CD14-positive monocyte (primary cell): ENCODE measurements at regions not wholly inside any gene's neighbourhood (a gene's known extent, or its start where the extent isn't known, plus 50 kb on each side); places are given as distances from the start of the nearest gene placed in this dataset.

ENCODE experiments used
- DNase-seq, 3 donors: peaks; one replicate each; pipeline ENCODE4 v3.0.0-alpha.2; 2011 to 2022
- H2AFZ ChIP-seq: 2 replicates; pipeline ENCODE4 v1.6.0; 2012; ENCODE audit warnings: mild to moderate bottlenecking, low read depth, low read length, inconsistent platforms; ENCODE audit not compliant: insufficient read depth, poor library complexity, severe bottlenecking
- H3K27ac ChIP-seq, 2 donors: 1 replicate in 1 of 2; 2 replicates in 1 of 2; pipeline ENCODE4 v1.5.1; 2012 to 2013; ENCODE audit warnings: low read length in 2 of 2, control low read depth in 1 of 2, inconsistent platforms in 1 of 2, low read depth in 1 of 2, mild to moderate bottlenecking in 1 of 2
- H3K27me3 ChIP-seq, 2 donors: one replicate each; pipeline versions ENCODE4 v1.6.0 to v1.6.1; 2011 to 2013; ENCODE audit warnings: low read length in 2 of 2; ENCODE audit not compliant: control insufficient read depth in 2 of 2, insufficient read depth in 2 of 2
- H3K36me3 ChIP-seq, 2 donors: replicated peaks in 1 of 2; 1 replicate in 1 of 2; 2 replicates in 1 of 2; pipeline versions ENCODE4 v1.5.1 to v1.6.1; 2012 to 2013; ENCODE audit warnings: low read length in 2 of 2, control low read depth in 1 of 2, inconsistent platforms in 1 of 2, mild to moderate bottlenecking in 1 of 2; ENCODE audit not compliant: insufficient read depth in 2 of 2, control insufficient read depth in 1 of 2
- H3K4me1 ChIP-seq, 2 donors: 1 replicate in 1 of 2; 2 replicates in 1 of 2; pipeline versions ENCODE4 v1.5.1 to v1.6.1; 2012 to 2013; ENCODE audit warnings: low read length in 2 of 2, control low read depth in 1 of 2, inconsistent platforms in 1 of 2, mild to moderate bottlenecking in 1 of 2, moderate library complexity in 1 of 2; ENCODE audit not compliant: insufficient read depth in 2 of 2, control insufficient read depth in 1 of 2
- H3K4me2 ChIP-seq: replicated peaks from 2 replicates; pipeline ENCODE3; 2012; ENCODE audit warnings: low read length, moderate library complexity, mild to moderate bottlenecking; ENCODE audit not compliant: poor library complexity, severe bottlenecking; ENCODE audit errors: extremely low read depth
- H3K4me3 ChIP-seq, 3 experiments: fragments of 200-600 bp in 1 of 3; sonication (generic) in 1 of 3; replicated peaks in 1 of 3; 1 replicate in 2 of 3; 2 replicates in 1 of 3; pipeline ENCODE4 v1.5.1; 2011 to 2013; ENCODE audit warnings: low read length in 3 of 3, mild to moderate bottlenecking in 3 of 3, control low read depth in 2 of 3, low read depth in 2 of 3, inconsistent platforms in 1 of 3, moderate library complexity in 1 of 3
- H3K79me2 ChIP-seq: 2 replicates; pipeline ENCODE4 v1.6.0; 2012; ENCODE audit warnings: mild to moderate bottlenecking, control low read depth, inconsistent platforms, low read length, moderate library complexity; ENCODE audit not compliant: insufficient read depth
- H3K9ac ChIP-seq: 2 replicates; pipeline ENCODE4 v1.6.0; 2017; ENCODE audit warnings: low read length, mild to moderate bottlenecking; ENCODE audit not compliant: insufficient read depth, poor library complexity, severe bottlenecking
- H3K9me3 ChIP-seq, 2 donors: replicated peaks in 1 of 2; 1 replicate in 1 of 2; 2 replicates in 1 of 2; pipeline versions ENCODE4 v1.5.1 to v1.6.1; 2012 to 2013; ENCODE audit warnings: low read length in 2 of 2, control low read depth in 1 of 2; ENCODE audit not compliant: control insufficient read depth in 1 of 2, insufficient read depth in 1 of 2
- H4K20me1 ChIP-seq: 2 replicates; pipeline ENCODE4 v1.6.0; 2012; ENCODE audit warnings: mild to moderate bottlenecking, low read length, control low read depth, moderate library complexity; ENCODE audit not compliant: insufficient read depth
- H3K27ac Mint-ChIP-seq, 7 donors: one replicate each; pipeline ENCODE4 v1.8.0; 2020; ENCODE audit warnings: mild to moderate bottlenecking in 7 of 7, mixed read lengths in 7 of 7, moderate library complexity in 6 of 7, inconsistent platforms in 2 of 7
- H3K27me3 Mint-ChIP-seq, 3 donors: one replicate each; pipeline ENCODE4 v1.8.0; 2021 to 2022; ENCODE audit warnings: low read depth in 3 of 3, mild to moderate bottlenecking in 3 of 3, mixed read lengths in 3 of 3, moderate library complexity in 3 of 3, inconsistent platforms in 1 of 3
- H3K36me3 Mint-ChIP-seq, 2 donors: one replicate each; pipeline ENCODE4 v1.8.0; 2020; ENCODE audit warnings: mixed read lengths in 2 of 2, inconsistent platforms in 1 of 2, mild to moderate bottlenecking in 1 of 2
- H3K4me1 Mint-ChIP-seq: one replicate; pipeline ENCODE4 v1.8.0; 2020; ENCODE audit warnings: mild to moderate bottlenecking, mixed read lengths
- H3K4me3 Mint-ChIP-seq, 2 donors: one replicate each; pipeline ENCODE4 v1.8.0; 2020; ENCODE audit warnings: mild to moderate bottlenecking in 2 of 2, mixed read lengths in 2 of 2, moderate library complexity in 1 of 2
- H3K9me3 Mint-ChIP-seq, 7 donors: one replicate each; pipeline ENCODE4 v1.8.0; 2020 to 2022; ENCODE audit warnings: mixed read lengths in 7 of 7, mild to moderate bottlenecking in 6 of 7, moderate library complexity in 6 of 7, inconsistent platforms in 2 of 7
- CTCF ChIP-seq: fragments of 200-600 bp; IDR thresholded peaks from one replicate; pipeline ENCODE4 v1.8.0; 2022; ENCODE audit warnings: antibody characterized with exemption, mild to moderate bottlenecking
- WGBS: methylation state at CpG from one replicate; pipeline ENCODE4 v1.1.5; 2013; ENCODE audit warnings: missing lambda C conversion rate; ENCODE audit not compliant: insufficient coverage; 5-methylcytosine and 5-hydroxymethylcytosine counted together
- intact Hi-C, 2 donors: fragments of 100-400 bp; cut with micrococcal nuclease; formaldehyde crosslinking; loops; one replicate each; pipeline versions ENCODE4 v1.15.0 to v1.15.1; 2023

GRCh38 chr13:91232716-91233115 is 114.8 kb upstream of the MIR17HG start:
- Histone ChIP-seq H2AFZ (no peak overlapping the region), H3K9me3 (peaks cover 0 to 4% of the 10 kb centered on the region in 2 donors), H3K9ac (no peak overlapping the region), H3K79me2 (no peaks in the 10 kb centered on the region), H3K27me3 (no peaks in the 10 kb centered on the region), H3K36me3 (no peaks in the 10 kb centered on the region), H3K4me3 (no peak overlapping the region), H3K27ac (no peak overlapping the region), H4K20me1 (no peaks in the 10 kb centered on the region), H3K4me2 (no peak overlapping the region), H3K4me1 (no peaks in the 10 kb centered on the region)
- no peak for TF ChIP-seq CTCF
- Mint-ChIP-seq H3K4me1 (peaks cover 2% of the 10 kb centered on the region), H3K27me3 (no peaks in the 10 kb centered on the region), H3K27ac (no peak overlapping the region), H3K9me3 (peaks cover 0 to 4% (median 0%) of the 10 kb centered on the region in 7 donors), H3K36me3 (no peaks in the 10 kb centered on the region), H3K4me3 (no peak overlapping the region)
- intact Hi-C loops, result no loop called here
- DNase-seq, result no peak

DNA sequence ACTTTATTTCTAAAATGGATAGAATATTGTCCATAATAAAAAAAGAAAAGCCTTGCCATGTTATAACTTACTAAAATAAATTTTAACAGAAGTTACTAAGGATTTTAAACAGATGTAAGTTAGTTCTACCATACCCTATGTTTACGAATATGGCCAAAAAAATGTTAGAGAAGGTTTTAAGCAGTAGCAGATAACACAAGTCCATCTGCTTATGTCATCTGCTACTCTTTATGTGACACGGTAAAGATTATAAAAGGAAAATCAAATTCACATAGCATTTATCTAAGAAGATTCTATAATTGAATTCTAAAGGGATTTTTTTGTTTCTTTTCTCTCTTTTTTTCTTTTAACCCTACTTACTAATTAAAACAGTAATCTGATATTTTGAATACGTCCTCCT is 114.2 kb upstream of the MIR17HG start:
- no peaks in the 10 kb centered on the region for H3K36me3 ChIP-seq
- no CpG with 5 or more reads among the region's 3 CpGs for whole genome bisulfite sequencing
- H3K4me3 ChIP-seq, result no peak overlapping the region

More for the DNA sequence above, 114.2 kb upstream of the MIR17HG start:
- H3K36me3 Mint-ChIP-seq, result no peaks in the 10 kb centered on the region
- no peak overlapping the region for H3K4me2 ChIP-seq
- peaks cover 4% of the 10 kb centered on the region for H3K4me1 Mint-ChIP-seq
- TF ChIP-seq CTCF, result no peak
- H3K4me1 ChIP-seq, result peaks cover 0 to 3% of the 10 kb centered on the region in 2 donors
- no peak for DNase-seq
- H3K9ac ChIP-seq, result no peak overlapping the region
- no peak overlapping the region for H3K4me3 Mint-ChIP-seq
- intact Hi-C loops, result no loop called here
- peaks cover 0 to 4% (median 0%) of the 10 kb centered on the region in 7 donors for H3K9me3 Mint-ChIP-seq
- H3K27me3 Mint-ChIP-seq, result no peaks in the 10 kb centered on the region
- H3K27ac ChIP-seq, result no peak overlapping the region
- no peak overlapping the region for H2AFZ ChIP-seq
- H3K9me3 ChIP-seq, result peaks cover 0 to 4% of the 10 kb centered on the region in 2 donors
- H3K79me2 ChIP-seq, result no peaks in the 10 kb centered on the region
- H4K20me1 ChIP-seq, result no peaks in the 10 kb centered on the region
- H3K27ac Mint-ChIP-seq, result no peak overlapping the region
- H3K27me3 ChIP-seq, result no peaks in the 10 kb centered on the region
